ENCODE measurements at regions not wholly inside any gene's neighbourhood (a gene's known extent, or its start where the extent isn't known, plus 50 kb on each side); places are given as distances from the start of the nearest gene placed in this dataset.

DNA sequence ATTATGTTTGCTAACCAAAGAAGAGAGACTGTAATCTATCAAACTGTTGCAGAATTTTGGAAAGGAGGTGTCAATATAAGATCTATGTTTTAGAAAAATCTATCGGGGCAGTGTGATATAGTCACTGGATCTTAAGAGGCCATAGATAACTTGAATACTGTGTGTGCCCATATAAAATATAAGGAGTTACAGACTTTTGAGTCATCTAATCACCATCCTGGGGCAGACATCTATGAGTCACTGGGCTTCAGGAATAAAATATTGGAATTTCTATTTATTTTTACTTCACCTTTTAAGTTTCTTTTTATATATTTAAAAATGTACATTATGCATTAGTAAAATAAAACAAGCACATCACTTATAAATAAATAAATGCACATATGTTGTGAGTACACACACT lies 509.3 kb upstream of the MAN1A1 start:
- TF ChIP-seq, protein P1, sequence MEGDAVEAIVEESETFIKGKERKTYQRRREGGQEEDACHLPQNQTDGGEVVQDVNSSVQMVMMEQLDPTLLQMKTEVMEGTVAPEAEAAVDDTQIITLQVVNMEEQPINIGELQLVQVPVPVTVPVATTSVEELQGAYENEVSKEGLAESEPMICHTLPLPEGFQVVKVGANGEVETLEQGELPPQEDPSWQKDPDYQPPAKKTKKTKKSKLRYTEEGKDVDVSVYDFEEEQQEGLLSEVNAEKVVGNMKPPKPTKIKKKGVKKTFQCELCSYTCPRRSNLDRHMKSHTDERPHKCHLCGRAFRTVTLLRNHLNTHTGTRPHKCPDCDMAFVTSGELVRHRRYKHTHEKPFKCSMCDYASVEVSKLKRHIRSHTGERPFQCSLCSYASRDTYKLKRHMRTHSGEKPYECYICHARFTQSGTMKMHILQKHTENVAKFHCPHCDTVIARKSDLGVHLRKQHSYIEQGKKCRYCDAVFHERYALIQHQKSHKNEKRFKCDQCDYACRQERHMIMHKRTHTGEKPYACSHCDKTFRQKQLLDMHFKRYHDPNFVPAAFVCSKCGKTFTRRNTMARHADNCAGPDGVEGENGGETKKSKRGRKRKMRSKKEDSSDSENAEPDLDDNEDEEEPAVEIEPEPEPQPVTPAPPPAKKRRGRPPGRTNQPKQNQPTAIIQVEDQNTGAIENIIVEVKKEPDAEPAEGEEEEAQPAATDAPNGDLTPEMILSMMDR (IDR thresholded peaks at IDR 0.05; ENCODE audit: low read depth, low read length, missing control alignments) = no peak
- DNase-seq (ENCODE audit: extremely low read depth, low read depth) = no peak
- no peak overlapping the region for H3K4me3 ChIP-seq (replicated peaks; ENCODE audit: low read depth, low read length)

DNA sequence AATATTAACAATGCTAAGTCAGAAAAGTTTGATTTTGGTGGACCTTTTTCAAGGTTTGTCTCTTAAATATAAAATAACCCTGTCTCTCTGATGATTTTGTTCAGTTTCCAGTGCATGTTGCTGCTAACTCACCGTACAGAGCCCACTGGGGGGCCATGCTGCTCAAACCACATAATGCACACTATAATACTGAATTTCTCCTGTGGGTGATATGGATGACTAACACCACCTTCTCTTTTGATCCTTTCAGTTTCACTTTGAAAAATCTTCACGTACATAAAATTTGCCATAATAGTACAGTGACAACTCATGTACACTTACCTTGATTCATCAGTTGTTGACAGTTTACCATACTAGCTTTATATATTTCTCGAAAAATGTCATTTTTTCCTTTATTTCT lies 506.6 kb upstream of the MAN1A1 start:
- no peak overlapping the region for H3K4me3 ChIP-seq (replicated peaks; ENCODE audit: low read depth, low read length)
- no peak for DNase-seq (ENCODE audit: extremely low read depth, low read depth)
- TF ChIP-seq, protein P1 (IDR thresholded peaks at IDR 0.05; ENCODE audit: low read depth, low read length, missing control alignments) = no peak

DNA sequence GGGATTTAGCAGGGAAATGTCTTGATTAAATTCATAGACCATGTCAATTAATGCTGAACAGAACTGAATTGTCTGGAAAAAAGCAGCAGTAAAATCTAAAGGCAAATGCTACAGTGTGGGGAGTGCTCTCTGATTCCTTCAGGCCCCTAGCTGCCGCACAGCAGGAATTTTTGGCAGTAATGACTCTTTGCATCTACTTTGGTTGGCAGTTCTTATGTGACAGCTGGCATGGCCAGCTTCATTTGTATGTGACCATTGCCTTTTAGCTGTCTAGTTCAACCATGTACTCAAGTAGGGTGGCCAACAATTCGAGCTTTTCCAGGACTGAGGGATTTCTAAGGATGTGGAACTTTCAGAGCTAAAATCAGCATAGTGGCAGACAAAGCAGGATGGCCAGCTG lies 499.1 kb upstream of the MAN1A1 start:
- no peak overlapping the region for H3K4me3 ChIP-seq (replicated peaks; ENCODE audit: low read depth, low read length)
- TF ChIP-seq, protein P1 (IDR thresholded peaks at IDR 0.05; ENCODE audit: low read depth, low read length, missing control alignments) = no peak
- no peak for DNase-seq (ENCODE audit: extremely low read depth, low read depth)

DNA sequence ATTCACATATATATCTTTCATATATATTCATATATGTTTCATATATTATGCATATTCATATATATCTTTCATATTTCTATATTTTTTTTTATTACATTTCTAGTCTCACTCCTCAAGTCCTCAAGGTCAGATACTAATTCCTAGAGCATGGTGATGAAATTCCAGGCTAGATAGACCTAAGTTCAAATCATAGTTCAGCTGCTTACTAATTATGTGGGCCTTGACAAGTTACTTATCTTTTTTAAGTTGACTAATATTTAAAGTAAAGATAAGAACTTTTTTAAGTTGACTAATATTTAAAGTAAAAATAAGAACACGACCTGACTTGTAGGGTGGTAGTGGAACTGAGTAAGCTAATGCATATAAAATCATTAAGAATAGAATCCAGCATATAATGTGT lies 495.6 kb upstream of the MAN1A1 start:
- DNase-seq (ENCODE audit: extremely low read depth, low read depth) = no peak
- TF ChIP-seq, protein P1 (IDR thresholded peaks at IDR 0.05; ENCODE audit: low read depth, low read length, missing control alignments) = no peak
- no peak overlapping the region for H3K4me3 ChIP-seq (replicated peaks; ENCODE audit: low read depth, low read length)

DNA sequence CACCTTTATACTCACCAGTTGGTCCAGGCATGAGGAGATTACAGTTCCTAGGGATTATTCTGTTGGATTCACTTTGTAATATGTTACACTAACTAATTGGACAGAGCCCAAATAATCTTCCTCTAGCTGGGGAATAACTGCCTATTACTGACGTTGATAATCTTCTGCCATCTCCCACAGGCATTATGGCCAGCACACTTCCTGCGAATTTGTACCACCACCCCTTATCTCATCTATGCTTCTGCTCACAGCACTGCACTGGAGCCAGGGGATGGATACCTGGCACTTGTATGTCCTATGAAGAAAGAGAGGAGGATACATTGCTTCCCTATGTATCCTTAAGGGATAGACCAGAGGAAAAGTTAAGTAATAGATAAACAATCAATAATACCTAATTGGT lies 494.8 kb upstream of the MAN1A1 start:
- TF ChIP-seq, protein P1 (IDR thresholded peaks at IDR 0.05; ENCODE audit: low read depth, low read length, missing control alignments) = no peak
- no peak overlapping the region for H3K4me3 ChIP-seq (replicated peaks; ENCODE audit: low read depth, low read length)
- no peak for DNase-seq (ENCODE audit: extremely low read depth, low read depth)

DNA sequence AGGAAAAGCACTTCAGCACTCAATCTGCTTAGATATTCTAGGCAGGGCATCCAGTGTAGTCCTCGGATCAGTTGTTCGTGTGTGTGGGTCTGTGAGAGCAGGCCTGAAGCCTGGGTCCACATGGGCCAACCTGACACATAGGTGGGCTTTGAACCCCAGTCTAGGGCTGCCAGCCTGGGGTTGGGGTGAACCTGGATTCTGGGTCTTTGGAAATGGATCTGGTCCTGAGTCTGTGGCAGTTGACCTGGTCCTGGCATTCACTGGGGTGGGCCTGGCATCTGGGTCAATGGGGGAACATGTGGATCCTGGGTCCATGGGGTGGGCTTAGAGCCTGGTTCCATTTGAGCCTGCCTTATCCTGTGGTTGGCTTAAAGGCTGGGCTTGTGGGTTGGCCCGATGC lies 492.6 kb upstream of the MAN1A1 start:
- TF ChIP-seq, protein P1 (IDR thresholded peaks at IDR 0.05; ENCODE audit: low read depth, low read length, missing control alignments) = no peak
- no peak overlapping the region for H3K4me3 ChIP-seq (replicated peaks; ENCODE audit: low read depth, low read length)
- no peak for DNase-seq (ENCODE audit: extremely low read depth, low read depth)

DNA sequence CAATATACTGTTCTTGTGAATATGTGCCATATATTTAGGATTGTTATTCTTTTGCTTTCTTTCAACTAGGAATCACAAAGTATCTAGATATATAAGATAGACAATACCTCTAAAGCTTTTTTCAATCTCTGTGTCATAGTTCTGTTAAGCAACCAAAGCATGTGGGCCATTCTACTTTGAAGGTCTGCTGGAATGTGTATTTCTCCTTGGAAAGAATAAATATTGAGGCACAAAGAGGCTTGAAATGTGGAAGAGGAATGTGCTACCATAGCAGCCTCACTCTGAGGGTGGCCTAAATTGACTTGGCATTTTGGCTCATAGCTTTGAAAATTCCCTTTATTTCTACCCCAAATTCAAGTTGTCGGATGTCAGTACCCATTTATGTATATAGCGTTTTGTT lies 488.5 kb upstream of the MAN1A1 start:
- no peak overlapping the region for H3K4me3 ChIP-seq (replicated peaks; ENCODE audit: low read depth, low read length)
- DNase-seq (ENCODE audit: extremely low read depth, low read depth) = no peak
- TF ChIP-seq, protein P1 (IDR thresholded peaks at IDR 0.05; ENCODE audit: low read depth, low read length, missing control alignments) = no peak
